HG02759 (cell line): ENCODE measurements at regions not wholly inside any gene's neighbourhood (a gene's known extent, or its start where the extent isn't known, plus 50 kb on each side); places are given as distances from the start of the nearest gene placed in this dataset.

Experiments used
- ATAC-seq: cut with Tn5 transposase; IDR thresholded peaks from one replicate; pipeline ENCODE4 v1.9.1; 2021; ENCODE audit warnings: mild to moderate bottlenecking, moderate library complexity; ENCODE audit not compliant: unreplicated experiment

DNA sequence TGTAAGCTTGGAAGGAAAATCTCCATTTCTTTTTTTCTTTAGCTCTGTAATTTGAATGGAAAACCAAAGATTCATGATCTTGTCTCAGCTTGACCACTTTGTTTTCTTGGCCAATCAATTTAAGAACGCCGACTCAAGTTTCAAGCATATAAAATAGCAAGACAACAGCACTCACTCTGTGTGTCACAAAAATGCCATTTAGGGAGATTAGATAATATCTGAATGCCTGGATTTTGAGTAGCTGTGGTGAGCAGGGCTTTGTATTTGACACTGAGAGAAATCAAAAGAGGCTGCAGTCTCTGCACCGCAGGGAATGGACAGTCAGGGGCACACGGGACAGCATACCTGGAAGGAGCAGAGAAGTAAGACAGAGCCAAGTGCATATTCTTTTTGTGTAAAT is 209.5 kb upstream of the SLC10A2 start:
- ATAC-seq, result no peak

GRCh38 chr13:103275081-103275480 is 208.9 kb upstream of the SLC10A2 start:
- no peak for ATAC-seq

GRCh38 chr13:103273825-103274224 is 207.6 kb upstream of the SLC10A2 start:
- ATAC-seq, result no peak

GRCh38 chr13:103272770-103273169 is 206.6 kb upstream of the SLC10A2 start:
- ATAC-seq, result peak; percentile 44

DNA sequence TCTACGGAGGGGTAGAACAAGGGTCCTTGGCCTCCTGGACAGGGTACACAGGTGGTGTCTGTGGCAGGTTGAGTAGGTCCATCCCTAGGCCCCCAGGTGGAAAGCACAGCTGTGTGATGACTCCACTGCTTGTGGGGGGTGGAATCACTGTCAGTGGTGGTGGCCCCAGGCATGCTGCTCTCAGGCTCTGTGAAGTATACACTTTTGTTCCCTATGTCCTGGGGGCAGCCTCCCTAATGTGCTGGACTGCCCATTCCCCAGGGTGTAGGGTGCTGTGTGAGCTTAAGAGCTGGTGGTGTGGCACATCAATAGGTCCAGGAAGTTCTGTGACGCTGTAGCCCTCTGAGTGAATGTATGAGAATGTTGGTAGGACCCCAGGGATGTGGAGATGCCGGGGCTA is 197.2 kb upstream of the SLC10A2 start:
- ATAC-seq, result no peak

DNA sequence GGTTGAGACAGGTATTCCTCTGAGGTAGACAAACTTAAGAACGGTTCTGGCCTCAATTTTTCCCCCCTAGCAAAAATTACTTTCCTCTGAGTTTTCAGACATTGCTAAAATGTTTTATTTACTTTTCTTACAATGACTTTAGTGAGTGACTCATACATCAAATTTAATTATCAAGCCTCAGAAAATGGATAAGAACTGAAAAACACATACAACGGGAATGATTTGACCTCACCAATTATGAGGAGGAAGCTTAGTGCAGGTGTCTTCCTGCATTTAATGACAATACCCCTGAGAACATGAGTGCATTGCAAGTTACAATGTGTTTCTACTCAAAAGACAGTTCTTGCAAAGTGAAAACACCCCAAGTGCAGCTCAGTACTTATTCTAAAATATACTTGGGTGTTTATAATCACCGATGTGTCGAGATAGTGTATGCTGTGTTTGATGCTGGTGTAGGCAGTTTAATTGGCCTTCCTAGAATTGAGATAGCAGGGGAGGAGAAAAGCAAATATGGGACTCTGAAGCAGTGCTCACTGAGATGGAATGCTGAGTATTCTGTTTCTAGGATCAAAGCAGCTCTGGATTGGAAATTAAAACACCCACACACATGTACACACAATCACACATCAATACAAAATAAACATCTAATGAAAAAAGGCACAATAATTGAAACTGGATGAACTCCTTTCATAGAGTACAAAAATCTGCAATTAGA is 189.5 kb upstream of the SLC10A2 start:
- no peak for ATAC-seq

- no peak for ATAC-seq
These were observed 183.9 kb upstream of the SLC10A2 start for GRCh38 chr13:103250071-103250470.

- ATAC-seq, result no peak
These were observed 180.5 kb upstream of the SLC10A2 start for GRCh38 chr13:103246581-103247200.

- no peak for ATAC-seq
These were observed 177.3 kb upstream of the SLC10A2 start for GRCh38 chr13:103243495-103243894.

GRCh38 chr13:103238441-103238840 is 172.2 kb upstream of the SLC10A2 start:
- ATAC-seq, result no peak

DNA sequence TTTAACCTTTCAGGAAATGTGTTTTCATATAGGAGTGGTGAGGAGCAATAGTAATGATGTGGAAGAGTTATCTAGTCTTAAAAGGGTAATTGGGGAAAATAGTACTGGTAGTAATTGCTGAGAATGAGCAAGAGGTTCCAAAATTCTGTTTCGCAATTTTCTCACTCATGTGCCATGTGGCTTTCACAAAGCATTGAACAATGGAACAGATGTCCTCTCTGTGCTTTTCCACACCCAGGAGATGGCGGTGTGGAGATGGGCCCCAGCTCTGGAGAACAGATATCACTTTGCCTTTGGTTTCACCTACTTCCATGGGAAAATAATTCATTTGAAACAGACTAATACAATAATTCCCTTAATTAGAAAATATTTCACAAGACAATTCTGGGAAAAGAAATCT is 170.0 kb upstream of the SLC10A2 start:
- ATAC-seq, result no peak

DNA sequence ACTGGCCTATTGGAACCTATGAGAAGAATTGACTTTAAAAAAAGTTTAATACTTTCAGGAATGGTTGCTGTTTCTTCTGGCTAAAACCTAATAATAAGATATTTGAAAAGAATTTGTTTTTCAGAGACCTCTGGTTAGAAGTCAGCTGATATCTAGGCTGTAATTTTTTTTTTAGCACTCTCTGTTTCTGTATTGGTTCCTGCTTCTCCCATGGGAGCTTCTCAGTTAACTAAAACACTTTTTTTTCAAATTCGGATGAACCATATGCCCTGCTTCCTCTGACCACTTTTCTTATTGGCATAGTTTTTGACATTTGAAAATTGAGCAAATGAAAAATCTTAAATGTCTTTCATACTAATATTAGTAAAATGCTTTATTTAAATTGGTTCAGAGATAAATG is 163.5 kb upstream of the SLC10A2 start:
- ATAC-seq, result no peak

DNA sequence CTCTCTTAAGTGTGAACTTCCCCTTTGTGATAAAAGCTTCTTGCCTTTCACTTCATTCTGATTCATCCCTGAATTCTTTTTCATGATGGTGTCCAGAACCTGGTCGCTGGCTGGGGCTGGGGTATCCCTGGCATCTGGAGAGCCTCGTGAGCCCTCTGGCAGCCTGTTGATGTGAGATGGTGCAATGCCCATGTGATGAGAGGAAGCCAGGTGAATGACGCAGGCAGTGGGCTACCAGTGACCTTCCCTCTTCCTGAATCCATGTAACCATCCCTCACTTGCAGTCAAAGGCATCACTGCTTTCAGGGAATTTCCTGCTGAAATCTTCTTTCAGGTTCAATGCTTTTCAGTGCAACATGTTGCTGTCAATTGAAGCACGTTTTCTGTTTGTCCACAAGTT is 158.6 kb upstream of the SLC10A2 start:
- no peak for ATAC-seq

DNA sequence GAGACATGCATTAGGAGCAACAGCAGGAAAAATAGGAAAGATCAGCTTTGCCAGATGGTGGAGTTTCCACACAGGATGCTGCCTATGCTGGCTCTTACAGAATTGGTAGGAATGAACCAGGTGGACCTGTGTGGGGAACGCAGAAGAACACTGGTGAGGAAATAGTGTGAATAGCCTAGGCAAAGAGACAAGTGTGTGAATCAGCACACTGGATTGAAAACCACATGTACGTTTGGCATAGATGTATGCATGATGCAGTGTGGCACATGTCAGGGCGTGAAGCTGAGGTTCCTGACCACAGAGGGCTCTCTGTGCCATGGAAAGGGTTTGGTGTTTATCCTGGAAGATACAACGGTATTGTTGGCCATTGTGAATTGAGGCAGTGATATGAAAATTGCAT is 156.5 kb upstream of the SLC10A2 start:
- ATAC-seq, result no peak

GRCh38 chr13:103218253-103218652 is 152.0 kb upstream of the SLC10A2 start:
- no peak for ATAC-seq

- ATAC-seq, result no peak
These were observed 146.9 kb upstream of the SLC10A2 start for GRCh38 chr13:103213152-103213551.

DNA sequence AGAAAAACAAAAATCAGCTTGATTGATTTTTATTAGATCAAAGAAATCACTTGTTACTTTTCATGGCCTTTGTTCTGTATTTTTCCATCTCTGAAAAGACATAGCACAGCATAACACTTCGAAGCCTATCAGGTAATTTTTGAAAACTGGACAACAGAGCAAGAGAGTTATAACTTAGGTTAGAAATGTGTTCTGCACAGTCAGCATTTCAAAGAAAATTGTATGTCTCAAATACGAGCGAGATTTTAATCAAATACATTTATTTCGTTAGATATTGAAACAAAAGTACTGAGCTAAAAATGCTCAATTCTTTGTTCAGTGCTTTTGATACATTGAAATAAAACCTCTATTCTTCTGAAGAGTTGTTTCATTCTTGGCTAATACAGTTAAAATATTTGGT is 144.1 kb upstream of the SLC10A2 start:
- no peak for ATAC-seq

GRCh38 chr13:103203735-103204330 is 137.6 kb upstream of the SLC10A2 start:
- no peak for ATAC-seq

- no peak for ATAC-seq
These were observed 134.1 kb upstream of the SLC10A2 start for GRCh38 chr13:103200118-103200885.

GRCh38 chr13:103199380-103200088 is 133.3 kb upstream of the SLC10A2 start:
- no peak for ATAC-seq

DNA sequence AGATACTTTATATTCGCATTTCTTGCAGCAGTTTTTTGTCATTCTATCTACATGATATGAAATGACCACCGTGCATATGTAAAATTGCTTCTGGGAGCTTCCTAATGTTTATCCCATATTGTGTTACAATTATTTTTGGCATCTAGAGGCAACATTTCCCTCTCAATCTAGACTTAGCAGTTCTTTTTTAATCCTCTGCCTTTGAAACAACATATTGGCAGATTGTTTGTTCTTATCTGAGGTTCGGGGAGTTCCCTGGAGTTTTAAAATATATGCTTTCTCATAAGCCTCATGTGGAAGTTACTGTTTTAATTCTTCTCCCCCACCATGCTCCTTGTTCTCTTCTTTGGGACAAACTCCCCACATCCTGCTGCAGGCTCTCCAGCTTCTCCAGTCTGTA is 130.1 kb upstream of the SLC10A2 start:
- ATAC-seq, result no peak
